Hepatocyte (in vitro differentiated cells): ENCODE measurements at regions not wholly inside any gene's neighbourhood (a gene's known extent, or its start where the extent isn't known, plus 50 kb on each side); places are given as distances from the start of the nearest gene placed in this dataset.
A peak's percentile ranks its signal among the peaks of the same experiment; 100 is the strongest.

Source experiments
- DNase-seq: peaks from one replicate; pipeline ENCODE4 v3.0.0-alpha.2; 2016; ENCODE audit warnings: low spot score
- H2AFZ ChIP-seq: fragments of 200-600 bp; sonication (generic); 2 replicates; pipeline ENCODE4 v1.6.0; 2016; ENCODE audit warnings: antibody characterized with exemption, mild to moderate bottlenecking
- H3K27ac ChIP-seq: fragments of 200-600 bp; sonication (generic); 2 replicates; pipeline ENCODE4 v1.5.1; 2016; ENCODE audit warnings: mild to moderate bottlenecking
- H3K27me3 ChIP-seq: fragments of 200-600 bp; sonication (generic); 2 replicates; pipeline ENCODE4 v1.6.1; 2016
- H3K36me3 ChIP-seq: fragments of 200-600 bp; sonication (generic); replicated peaks from 2 replicates; pipeline ENCODE4 v1.5.1; 2016; ENCODE audit warnings: low read depth; ENCODE audit not compliant: insufficient read depth
- H3K4me1 ChIP-seq: fragments of 200-600 bp; sonication (generic); 2 replicates; pipeline ENCODE4 v1.5.1; 2016; ENCODE audit warnings: mild to moderate bottlenecking, moderate library complexity; ENCODE audit not compliant: insufficient read depth
- H3K4me2 ChIP-seq: fragments of 200-600 bp; sonication (generic); 2 replicates; pipeline ENCODE4 v1.6.0; 2016
- H3K4me3 ChIP-seq: fragments of 200-600 bp; sonication (generic); 2 replicates; pipeline ENCODE4 v1.5.1; 2016; ENCODE audit warnings: mild to moderate bottlenecking
- H3K79me2 ChIP-seq: fragments of 200-600 bp; sonication (generic); 2 replicates; pipeline ENCODE4 v1.6.0; 2017; ENCODE audit warnings: mild to moderate bottlenecking
- H3K9me2 ChIP-seq: fragments of 200-600 bp; sonication (generic); replicated peaks from 2 replicates; pipeline ENCODE4 v1.6.0; 2017; ENCODE audit warnings: mild to moderate bottlenecking; ENCODE audit not compliant: insufficient read depth
- H3K9me3 ChIP-seq: fragments of 200-600 bp; sonication (generic); 2 replicates; pipeline ENCODE4 v1.5.1; 2016; ENCODE audit warnings: low read depth, mild to moderate bottlenecking
- H4K20me1 ChIP-seq: fragments of 200-600 bp; sonication (generic); 2 replicates; pipeline ENCODE4 v1.6.0; 2016; ENCODE audit warnings: mild to moderate bottlenecking; ENCODE audit not compliant: insufficient read depth, poor library complexity, severe bottlenecking
- EZH2 ChIP-seq: fragments of 200-600 bp; sonication (generic); IDR thresholded peaks from 2 replicates; pipeline ENCODE4 v1.6.1; 2016; ENCODE audit warnings: antibody characterized with exemption, mild to moderate bottlenecking, borderline replicate concordance
- EZH2phosphoT487 ChIP-seq: fragments of 200-600 bp; sonication (generic); IDR thresholded peaks from one replicate; pipeline ENCODE4 v1.6.1; 2018; ENCODE audit warnings: antibody characterized with exemption, mild to moderate bottlenecking, low read depth, moderate library complexity; ENCODE audit not compliant: unreplicated experiment, severe bottlenecking
- WGBS: methylation state at CpG from one replicate; pipeline ENCODE4 v1.1.6; 2016; ENCODE audit warnings: low lambda C conversion rate; ENCODE audit errors: missing lambda C conversion rate; 5-methylcytosine and 5-hydroxymethylcytosine counted together
- TF ChIP-seq, protein P1 (sequence below): fragments of 200-600 bp; sonication (generic); IDR thresholded peaks from 2 replicates; pipeline ENCODE4 v1.5.1; 2016; ENCODE audit warnings: antibody characterized with exemption, mild to moderate bottlenecking; ENCODE audit not compliant: poor library complexity

DNA sequence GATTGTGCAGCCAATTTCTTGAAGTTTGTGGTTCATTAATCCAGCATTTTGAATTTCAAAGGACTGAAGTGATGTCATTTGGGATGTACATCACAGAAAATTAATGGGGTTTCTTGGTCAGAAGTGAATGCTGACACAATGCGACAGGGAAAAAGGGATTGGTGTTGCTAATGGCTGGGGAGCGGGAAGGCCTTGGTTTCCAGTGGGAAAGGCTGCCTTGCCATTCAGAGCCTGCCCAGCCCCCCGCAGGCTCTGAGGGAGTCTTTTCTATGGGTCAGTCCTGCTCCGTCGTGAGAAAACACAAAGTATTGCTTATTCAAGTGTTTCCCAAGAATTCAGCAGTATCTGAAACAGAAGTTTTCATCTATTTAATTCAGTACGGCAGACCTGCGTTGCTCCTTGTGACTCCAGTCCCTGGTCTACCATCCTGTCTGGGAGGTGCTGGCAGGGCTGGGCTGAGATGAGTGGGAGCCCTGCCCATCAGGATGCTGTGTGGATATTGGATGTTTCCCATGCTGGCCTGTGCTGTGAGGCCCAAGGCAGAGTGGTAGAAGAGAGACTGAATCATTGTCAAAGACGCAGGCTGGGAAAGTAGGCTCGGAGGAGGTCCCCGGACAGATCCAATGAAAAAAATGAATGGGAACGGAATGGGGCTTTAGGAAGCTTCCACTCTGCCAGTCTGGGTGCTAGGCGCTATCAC, 111.2 kb upstream of the KLHL25 start:
- no peaks in the 10 kb centered on the region for H3K4me1 ChIP-seq
- H3K79me2 ChIP-seq, result no peaks in the 10 kb centered on the region
- H2AFZ ChIP-seq, result no peak overlapping the region
- DNase-seq, result no peak
- H4K20me1 ChIP-seq, result no peaks in the 10 kb centered on the region
- TF ChIP-seq EZH2phosphoT487, result no peak
- no peak for TF ChIP-seq EZH2
- TF ChIP-seq, protein P1, sequence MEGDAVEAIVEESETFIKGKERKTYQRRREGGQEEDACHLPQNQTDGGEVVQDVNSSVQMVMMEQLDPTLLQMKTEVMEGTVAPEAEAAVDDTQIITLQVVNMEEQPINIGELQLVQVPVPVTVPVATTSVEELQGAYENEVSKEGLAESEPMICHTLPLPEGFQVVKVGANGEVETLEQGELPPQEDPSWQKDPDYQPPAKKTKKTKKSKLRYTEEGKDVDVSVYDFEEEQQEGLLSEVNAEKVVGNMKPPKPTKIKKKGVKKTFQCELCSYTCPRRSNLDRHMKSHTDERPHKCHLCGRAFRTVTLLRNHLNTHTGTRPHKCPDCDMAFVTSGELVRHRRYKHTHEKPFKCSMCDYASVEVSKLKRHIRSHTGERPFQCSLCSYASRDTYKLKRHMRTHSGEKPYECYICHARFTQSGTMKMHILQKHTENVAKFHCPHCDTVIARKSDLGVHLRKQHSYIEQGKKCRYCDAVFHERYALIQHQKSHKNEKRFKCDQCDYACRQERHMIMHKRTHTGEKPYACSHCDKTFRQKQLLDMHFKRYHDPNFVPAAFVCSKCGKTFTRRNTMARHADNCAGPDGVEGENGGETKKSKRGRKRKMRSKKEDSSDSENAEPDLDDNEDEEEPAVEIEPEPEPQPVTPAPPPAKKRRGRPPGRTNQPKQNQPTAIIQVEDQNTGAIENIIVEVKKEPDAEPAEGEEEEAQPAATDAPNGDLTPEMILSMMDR, result no peak
- H3K9me2 ChIP-seq, result no peaks in the 10 kb centered on the region
- H3K36me3 ChIP-seq, result no peaks in the 10 kb centered on the region
- no peaks in the 10 kb centered on the region for H3K9me3 ChIP-seq
- H3K27ac ChIP-seq, result no peak overlapping the region
- 91% methylated on average over 12 of the region's 12 CpGs for WGBS
- H3K27me3 ChIP-seq, result no peaks in the 10 kb centered on the region
- H3K4me2 ChIP-seq, result no peak overlapping the region
- H3K4me3 ChIP-seq, result no peak overlapping the region

DNA sequence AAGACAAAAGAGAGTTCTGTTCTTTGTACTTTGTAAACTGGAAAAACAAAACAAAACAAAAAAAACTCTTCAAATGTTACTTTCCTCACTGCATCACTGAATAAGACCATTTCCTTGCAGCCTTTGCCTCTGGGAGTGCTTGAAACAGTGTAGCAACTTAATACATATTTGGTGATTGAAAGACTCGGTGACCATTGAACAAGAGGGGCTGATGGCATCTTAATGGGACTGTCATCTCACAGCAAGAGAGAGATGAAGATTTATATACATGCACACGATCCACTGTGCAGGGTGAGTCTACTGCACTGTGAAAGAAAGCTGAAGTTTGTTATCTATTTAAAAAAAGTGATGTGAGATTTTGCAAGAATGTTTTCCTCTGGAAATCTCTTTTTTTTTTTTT, 111.9 kb upstream of the KLHL25 start:
- no peak overlapping the region for H3K4me2 ChIP-seq

DNA sequence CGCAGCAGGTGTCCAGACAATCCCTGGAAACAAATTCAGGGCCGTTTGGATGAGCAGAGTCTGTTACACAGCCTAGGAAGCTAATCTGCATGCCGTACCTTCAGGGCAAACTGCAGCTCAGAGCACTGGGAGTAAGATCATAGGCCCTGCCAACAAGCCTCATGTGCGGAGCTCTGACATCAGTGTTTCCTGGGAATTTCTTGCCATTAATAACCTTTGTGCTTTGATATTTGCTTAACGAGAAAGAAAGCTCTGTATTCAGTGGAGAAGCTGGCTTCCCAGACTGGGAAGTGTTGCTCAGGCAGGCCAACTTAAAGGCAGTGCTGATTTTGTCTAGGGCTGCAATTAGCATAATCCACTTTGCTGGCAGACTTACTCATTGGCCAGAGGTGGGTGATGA, 116.1 kb upstream of the KLHL25 start:
- Histone ChIP-seq H3K4me1 (no peaks in the 10 kb centered on the region), H3K4me2 (no peak overlapping the region), H4K20me1 (no peaks in the 10 kb centered on the region), H3K27ac (peak overlapping the region; percentile 55), H3K27me3 (no peaks in the 10 kb centered on the region), H2AFZ (no peak overlapping the region), H3K9me2 (no peaks in the 10 kb centered on the region), H3K4me3 (no peak overlapping the region), H3K79me2 (no peaks in the 10 kb centered on the region), H3K9me3 (no peaks in the 10 kb centered on the region), H3K36me3 (no peaks in the 10 kb centered on the region)
- peak; percentile 45 for DNase-seq
- 40% methylated on average over 5 of the region's 5 CpGs for WGBS
- TF ChIP-seq EZH2phosphoT487 (no peak), EZH2 (no peak)
- TF ChIP-seq, protein P1, result no peak

More for the DNA sequence above, 111.9 kb upstream of the KLHL25 start:
- H3K79me2 ChIP-seq, result no peaks in the 10 kb centered on the region
- H3K4me1 ChIP-seq, result no peaks in the 10 kb centered on the region
- H4K20me1 ChIP-seq, result no peaks in the 10 kb centered on the region
- H2AFZ ChIP-seq, result no peak overlapping the region
- WGBS, result 82% methylated on average over 2 of the region's 2 CpGs
- H3K36me3 ChIP-seq, result no peaks in the 10 kb centered on the region
- H3K27me3 ChIP-seq, result no peaks in the 10 kb centered on the region
- no peak overlapping the region for H3K4me3 ChIP-seq
- TF ChIP-seq EZH2, result no peak
- TF ChIP-seq, protein P1, result no peak
- no peak for TF ChIP-seq EZH2phosphoT487
- H3K9me2 ChIP-seq, result no peaks in the 10 kb centered on the region
- DNase-seq, result no peak
- H3K27ac ChIP-seq, result no peak overlapping the region
- no peaks in the 10 kb centered on the region for H3K9me3 ChIP-seq

DNA sequence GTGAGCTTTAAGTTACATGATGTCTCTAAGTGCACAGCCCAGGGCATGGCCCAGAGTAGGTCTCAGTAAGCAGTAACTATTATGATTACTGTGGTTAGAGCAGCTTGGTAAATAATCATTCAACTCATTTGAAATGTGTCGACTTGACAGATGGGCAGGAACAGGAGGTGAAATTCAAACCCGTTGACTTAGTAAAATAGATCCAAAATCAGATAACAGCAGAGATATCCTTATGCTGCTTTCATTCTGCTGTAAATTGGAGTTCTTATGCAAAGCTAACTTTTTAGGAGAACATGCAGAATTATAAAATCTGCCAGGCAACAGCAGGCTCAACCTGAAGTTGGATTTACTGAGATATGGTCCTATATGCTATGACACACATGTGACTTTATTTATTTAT, 118.7 kb upstream of the KLHL25 start:
- no peaks in the 10 kb centered on the region for H3K9me2 ChIP-seq
- TF ChIP-seq, protein P1, result no peak
- TF ChIP-seq EZH2, result no peak
- TF ChIP-seq EZH2phosphoT487, result no peak
- H3K4me1 ChIP-seq, result no peaks in the 10 kb centered on the region
- H3K27ac ChIP-seq, result no peak overlapping the region
- H2AFZ ChIP-seq, result no peak overlapping the region
- H3K4me2 ChIP-seq, result no peak overlapping the region
- no peak for DNase-seq
- H3K27me3 ChIP-seq, result no peaks in the 10 kb centered on the region
- no peaks in the 10 kb centered on the region for H3K79me2 ChIP-seq
- WGBS, result 87% methylated on average over 2 of the region's 2 CpGs
- H3K9me3 ChIP-seq, result no peaks in the 10 kb centered on the region
- no peak overlapping the region for H3K4me3 ChIP-seq
- H4K20me1 ChIP-seq, result no peaks in the 10 kb centered on the region
- H3K36me3 ChIP-seq, result no peaks in the 10 kb centered on the region
